HS-5 (cell line): ENCODE measurements at regions not wholly inside any gene's neighbourhood (a gene's known extent, or its start where the extent isn't known, plus 50 kb on each side); places are given as distances from the start of the nearest gene placed in this dataset.

ENCODE experiments used
- DNase-seq: peaks from one replicate; pipeline ENCODE4 v3.0.0-alpha.2; 2012; ENCODE audit warnings: low read depth

DNA sequence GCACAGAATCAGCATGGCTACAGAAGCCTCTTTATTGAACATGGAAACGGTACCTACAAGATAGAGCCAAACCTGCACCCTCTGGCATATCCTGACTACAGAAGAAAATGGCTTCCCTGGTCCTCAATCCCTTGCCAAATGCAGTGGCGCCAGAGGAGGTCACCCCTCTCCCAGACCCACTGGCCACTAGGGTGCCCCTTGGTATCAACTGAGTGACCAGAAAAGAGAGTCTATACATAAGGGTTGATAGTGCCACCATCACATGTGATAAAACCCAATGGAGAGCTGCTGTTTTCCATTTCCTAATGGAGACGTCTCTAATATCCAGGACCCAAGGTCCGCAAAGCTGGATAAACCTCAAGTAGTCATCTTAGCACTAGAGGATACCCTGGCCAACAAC is 52.7 kb upstream of the ALK start:
- no peak for DNase-seq

DNA sequence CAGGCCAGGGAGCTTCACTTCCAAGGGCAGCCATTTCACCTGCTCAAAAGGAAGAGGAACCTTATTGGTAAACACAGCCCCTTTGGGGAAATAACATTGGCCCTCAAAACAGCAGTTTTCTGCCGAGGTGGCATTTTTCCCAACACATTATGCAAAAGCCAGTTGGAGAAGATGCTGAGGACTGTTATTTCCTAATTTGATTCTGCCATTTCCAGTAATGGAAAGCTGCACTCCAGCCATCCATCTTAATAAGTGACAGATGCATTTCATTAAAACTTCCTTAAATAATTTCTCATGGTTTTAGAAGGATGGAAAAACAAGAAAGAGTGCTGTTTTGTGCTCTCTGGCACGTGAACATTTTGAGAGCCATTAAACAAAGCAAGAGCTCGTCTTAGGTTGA is 55.9 kb upstream of the ALK start:
- no peak for DNase-seq

DNA sequence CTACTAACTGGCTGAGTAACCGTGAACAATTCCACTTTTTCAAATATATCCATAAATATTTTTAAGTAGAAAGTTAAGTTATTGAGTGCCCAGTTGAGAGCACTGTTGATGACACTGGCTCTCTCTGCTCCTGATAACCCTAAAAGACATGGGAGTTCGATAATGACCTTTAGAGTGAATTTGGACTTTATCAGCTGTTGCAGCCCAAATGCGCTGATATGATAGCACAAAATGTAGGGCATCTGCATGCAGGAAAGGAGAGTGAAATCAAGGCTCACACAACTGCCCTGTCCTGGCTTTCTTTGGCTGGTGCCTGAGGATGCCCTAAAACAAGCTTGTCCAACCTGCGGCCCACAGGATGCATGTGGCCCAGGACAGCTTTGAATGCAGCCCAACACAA is 60.0 kb upstream of the ALK start:
- no peak for DNase-seq

DNA sequence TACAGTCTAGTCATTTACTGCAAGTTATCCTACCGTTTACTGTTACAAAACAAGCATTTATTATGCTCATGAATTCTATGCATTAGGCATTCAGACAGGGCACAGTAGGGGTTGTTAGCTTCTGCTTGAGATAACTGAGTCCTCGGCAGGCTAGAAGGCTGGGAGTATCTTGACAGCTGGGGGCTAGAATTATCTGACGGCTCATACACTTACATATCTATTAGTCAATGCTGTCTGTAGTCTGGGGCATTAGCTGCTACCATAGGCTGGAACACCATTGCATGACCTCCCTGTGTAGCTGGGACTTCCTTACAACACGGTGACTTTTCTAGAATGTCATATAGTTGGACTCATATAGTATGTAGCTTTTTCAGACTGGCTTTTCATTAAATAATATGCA is 61.9 kb upstream of the ALK start:
- no peak for DNase-seq

DNA sequence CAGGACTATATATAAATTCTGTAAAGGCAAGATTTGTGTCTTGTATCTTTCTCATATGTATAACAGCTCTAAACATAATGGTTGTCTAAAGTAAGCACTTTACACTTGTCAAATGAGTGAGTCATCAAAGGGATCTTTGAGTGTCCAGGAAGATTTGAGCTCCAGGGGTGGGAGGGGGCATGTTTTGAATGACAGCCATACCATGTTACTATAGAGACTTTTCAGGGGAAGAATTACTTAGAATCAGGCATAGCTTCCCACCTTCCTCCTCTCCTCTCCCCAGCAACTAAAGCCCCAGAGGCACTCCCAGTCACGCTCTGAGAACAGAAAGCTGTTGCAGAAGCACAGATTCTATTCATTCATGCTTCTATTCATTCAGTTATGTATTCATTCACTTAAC is 65.8 kb upstream of the ALK start:
- DNase-seq = no peak

DNA sequence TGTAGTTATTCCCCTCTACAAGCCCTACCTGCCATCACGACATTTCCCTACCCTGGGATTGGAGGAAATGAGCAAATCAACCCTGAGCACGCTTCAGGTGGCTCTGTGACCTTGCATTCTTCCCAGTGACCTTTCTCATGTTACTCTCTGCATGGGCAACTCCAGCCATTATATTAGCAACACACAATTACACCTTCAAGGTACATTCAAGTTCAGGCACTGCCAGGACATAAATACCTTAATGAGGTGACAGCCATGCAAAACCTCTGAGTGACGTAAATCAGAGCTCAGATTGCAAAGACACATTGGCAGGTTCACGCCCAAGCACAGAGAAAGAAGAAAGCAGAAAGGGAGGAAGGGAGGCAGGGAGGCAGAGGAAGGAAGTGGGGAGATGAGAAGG is 68.7 kb upstream of the ALK start:
- no peak for DNase-seq

DNA sequence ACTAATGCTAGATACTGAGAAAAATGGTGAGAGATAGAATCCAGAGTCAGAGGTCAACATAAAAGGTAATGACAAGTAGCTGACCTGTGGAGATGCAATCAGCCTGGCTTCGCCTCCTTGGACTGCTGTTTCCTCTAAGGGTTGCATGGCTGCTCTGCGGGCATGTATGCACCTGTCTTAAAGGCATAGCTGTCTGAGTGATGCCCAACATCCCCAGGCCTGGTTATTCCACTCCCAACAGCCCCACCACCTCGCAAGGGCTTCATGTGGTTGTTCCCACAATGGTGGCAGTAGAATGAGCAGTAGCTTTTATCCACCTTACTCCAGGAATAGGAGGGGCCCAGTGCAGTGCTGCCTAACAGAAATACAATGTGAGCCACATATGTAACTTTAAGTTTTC is 69.7 kb upstream of the ALK start:
- no peak for DNase-seq

DNA sequence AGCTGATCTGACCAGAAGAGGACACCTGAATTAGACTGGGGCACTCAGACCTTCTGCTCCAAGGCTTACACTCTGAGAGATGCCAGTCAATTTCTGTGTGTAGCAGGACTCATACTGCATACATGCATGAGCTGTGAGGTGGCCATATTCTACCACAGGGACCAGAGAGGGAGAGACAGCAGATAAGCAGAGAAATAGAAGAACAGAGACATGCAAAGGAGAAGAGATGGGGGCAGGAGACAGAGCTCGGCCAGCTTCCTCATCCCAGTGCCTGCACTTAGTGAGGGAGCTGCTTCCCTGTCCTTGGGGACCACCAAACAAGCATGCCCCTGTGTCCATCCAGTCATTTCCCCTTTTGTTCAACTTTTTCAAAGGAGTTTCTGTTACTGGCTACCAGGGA is 73.9 kb upstream of the ALK start:
- no peak for DNase-seq

DNA sequence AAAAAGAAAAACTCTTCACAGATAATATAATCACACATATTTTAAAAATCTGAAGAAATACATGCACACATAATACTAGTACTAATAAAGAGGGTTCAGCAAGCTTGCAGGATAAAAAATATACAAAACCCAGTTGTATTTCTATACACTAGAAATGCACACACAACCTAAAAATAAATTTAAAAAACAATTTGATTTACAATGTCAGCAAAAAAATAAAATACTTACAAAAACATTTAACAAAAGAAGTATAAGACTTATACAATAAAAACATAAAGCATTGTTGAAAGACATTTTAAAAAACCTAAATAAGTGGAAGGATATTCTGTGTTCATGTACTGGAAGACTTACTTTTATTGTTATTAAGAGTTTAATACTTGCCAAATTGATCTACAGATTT is 81.7 kb upstream of the ALK start:
- no peak for DNase-seq

DNA sequence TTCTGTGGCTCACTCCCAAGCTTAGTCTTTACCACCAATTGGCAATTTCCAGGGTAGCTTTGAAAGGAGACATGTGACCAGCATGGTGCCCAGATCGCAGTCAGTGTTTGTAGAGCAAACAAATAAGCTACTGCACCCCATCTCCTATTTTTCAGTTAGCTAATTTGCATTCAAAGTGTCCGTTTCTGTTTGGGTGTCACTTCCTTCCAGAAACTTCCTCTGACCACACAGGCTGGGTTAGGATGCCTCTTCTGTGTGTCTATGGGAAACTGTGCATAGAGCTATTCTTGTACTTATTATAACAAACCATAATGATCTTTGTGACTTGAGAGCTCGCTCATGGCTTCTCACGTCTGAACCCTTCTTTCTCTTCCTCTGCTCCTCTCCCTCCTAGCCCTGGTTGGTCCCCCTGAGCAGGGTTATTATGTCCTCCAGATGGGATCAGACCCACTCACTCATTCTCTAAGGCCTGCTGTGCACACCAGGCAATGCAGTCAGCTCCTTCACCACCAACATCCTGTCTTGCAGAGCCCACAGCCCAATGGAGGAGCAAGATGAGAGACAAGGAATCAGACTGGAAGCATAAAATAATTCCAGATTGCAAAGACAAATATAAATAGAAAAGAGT is 101.2 kb upstream of the ALK start:
- DNase-seq = no peak

DNA sequence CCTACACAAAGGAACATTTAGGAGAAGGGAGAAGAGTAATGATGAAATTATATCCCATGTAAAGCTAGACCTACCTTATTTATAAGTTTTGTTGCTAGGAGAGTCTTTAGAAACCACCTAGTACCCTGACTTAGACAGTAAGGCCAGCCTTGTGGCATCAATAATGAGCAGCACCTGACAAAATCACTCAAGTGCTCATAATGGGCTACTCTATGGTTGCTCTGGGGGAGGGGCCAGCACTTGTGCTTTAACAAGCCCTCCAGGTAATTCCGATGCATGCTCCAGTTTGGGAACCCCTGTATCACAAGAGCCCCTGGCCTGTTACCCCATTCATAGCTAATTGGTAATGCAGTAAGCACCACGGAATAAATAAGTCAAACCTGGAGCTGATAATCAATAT is 102.9 kb upstream of the ALK start:
- DNase-seq = no peak

DNA sequence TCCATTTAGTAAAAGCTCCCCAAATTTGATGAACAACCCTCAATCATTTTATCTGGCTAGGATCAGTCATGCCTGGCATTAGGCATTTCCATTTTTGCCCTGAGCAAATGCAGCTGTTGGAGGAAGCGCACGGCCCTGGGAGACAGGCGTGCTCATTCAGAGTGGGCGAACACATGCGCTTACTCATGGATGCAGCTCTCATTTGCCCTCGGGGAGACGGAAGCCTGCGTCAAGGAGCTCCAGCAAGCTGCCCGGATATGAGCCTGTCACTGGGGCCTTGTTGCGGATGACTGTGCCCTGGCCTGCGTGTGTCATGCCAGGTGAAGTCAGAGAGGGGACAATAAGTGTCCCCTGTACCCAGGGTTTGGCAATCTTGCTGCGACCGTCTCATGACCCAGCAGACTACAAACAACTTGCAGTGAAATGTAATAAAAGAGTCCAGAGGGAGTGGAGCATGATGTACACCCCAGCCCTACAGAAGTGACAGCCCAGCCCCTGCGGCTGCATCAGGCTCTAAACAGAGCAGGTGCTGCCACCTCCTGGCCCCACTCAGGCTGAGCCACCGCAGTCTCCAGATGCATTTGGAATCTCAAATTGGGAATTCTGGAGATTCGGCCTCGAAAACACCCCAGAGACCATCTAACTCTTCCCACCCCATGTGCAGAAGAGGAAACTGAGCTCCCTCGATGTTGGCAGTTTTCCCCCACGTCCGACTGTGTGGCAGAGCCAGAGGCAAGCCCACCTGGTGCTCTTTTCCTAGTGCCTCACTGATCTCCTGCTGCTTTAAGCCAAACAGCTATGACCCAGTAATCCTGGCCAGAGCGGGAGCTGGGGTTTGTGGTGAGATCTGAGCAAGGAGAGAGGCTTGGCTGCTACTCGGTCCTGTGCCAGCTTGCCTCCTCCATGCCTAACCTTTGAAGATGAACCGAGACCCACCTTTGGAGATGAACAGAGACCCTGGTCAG is 105.0 kb upstream of the ALK start:
- DNase-seq = no peak

DNA sequence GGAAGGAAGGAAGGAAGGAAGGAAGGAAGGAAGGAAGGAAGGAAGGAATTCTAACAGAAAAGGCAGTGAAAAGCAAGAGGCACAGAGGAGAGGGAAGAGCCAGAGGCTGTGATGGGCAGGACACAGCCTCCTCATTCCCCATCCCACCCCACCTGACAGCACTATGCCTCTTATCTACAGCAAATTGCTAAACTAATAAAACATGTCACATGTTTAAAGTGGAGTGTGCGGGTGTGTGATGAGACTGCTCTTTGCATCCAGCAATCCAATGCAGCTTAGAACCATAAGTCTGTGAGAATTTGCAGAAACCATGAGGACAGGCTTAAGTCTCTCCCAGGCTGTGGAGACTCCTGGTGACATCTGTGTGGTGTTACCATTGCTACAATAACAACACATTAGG is 108.4 kb upstream of the ALK start:
- no peak for DNase-seq

DNA sequence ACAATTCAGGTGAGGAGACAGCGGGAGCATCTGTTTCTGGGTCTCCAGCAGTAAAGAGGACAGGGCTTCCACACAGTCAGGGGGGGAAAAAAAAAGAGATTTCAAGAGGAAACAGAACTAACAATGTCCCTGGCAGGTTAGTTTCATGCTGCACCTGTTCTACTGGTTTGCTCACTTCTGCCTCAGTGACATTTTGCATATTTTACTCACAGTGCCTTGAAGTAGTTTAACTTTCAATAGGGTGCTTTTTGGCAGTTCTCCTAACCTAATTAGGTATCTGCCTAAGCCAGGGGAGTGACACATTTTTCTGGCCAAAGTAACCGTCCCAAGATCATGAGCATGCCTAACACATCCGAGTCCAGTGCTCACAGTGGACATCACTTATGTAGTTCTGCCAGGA is 109.0 kb upstream of the ALK start:
- DNase-seq = no peak

DNA sequence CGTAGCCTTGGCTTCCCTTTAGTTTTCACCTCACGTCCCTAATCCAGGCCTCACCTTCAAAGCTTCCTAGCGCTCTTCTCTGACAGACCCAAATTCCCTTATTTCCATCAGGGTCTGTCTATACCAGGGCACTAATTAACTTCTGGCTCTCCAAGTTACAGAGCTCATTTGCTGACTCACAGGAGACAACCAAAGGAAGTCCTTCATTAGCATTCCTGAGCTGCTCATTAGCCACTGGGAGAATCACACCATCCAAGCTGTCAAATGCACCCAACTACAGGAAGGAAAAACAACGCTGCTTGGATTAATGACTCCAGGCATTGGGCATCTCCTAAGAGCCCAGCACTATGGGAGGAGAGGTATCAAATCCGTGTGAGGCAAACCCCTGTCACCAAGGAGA is 109.8 kb upstream of the ALK start:
- no peak for DNase-seq

DNA sequence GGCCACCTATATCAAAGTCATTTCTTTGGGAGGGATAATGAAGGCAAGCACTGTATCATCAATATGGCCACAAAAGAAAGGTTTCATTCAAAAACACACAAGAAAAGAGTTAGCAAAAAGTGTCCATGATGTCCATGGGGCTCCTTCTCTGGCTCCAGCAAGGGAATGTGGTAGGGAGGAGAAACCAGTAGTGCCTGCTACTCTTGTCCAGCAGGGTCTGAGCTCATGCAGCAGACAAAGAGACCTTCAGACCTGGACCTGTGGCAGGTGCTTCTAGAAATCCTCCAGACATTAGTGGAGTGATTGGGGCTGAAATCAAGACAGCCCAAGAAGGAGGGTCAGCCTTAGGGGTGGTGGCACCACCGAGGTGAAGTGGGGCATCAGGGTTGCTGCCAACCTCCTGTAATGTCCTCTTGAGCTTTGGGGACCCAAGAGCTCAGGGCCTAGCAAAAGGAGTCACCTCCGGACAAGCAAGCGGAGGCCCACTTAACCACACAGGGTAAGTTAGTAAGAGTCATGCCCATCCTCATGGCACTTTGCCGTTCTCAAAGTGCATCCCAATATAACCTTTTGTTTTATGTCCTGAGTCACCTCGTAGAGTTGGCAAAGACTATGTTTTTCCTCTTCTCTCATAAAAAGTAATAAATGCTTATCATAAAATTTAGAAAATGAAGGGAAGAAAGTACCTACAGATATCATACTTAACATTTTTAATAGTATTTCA is 112.6 kb upstream of the YPEL5 start:
- DNase-seq = no peak

DNA sequence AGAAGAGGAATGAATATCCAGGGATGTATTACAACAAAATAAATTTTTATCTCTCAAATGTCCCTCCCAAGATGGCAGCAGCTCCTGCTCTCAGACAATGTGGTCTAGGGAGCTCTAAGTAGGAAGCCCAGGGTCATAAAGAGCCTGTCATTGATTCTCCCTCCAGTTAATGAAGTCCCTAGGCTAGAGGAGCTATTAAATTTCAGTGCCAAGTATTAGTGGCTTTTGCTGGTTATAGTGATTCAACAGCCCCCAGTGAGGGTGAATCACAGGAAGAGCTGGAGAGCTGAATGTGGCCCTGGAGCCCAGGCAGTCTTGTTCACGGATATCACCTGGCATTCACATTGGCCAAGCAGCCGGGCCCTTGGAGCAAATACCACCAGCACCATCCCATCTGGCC is 109.8 kb upstream of the YPEL5 start:
- DNase-seq = no peak

DNA sequence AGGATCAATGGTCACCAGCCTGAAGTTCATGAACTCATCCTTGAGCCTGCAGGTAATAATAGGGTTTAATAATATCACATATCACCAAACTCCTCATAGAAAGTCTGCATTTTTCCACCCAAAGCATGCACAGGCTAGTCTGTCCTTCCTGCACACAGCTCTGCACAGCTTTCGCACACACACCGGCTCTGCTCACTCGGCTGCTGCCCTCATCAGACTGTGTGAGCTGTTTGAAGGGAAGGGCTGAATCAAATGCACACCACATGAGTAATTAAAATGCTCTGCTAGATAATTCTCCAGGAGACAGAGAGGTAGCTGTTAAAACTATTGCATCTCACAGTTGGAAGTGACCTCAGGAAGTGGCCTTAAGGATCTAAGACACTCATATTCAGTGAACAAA is 108.4 kb upstream of the YPEL5 start:
- DNase-seq = no peak

DNA sequence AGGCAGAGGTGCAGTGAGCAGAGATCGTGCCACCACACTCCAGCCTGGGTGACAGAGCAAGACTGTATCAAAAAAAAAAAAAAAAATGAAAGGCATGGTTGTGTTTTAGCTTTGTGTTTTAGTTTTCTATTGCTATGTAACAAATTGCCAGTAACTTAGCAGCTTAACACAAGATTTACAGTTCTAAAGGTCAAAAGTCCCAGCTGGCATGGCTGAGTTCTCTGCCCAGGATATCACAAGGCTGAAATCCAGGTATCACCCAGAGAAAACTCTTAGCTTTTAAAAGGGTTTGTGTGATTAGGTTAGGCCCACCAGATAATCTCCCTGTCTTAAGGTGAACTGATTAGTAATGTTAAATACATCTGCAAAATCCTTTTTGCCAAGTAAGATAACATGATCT is 107.7 kb upstream of the YPEL5 start:
- DNase-seq = no peak

DNA sequence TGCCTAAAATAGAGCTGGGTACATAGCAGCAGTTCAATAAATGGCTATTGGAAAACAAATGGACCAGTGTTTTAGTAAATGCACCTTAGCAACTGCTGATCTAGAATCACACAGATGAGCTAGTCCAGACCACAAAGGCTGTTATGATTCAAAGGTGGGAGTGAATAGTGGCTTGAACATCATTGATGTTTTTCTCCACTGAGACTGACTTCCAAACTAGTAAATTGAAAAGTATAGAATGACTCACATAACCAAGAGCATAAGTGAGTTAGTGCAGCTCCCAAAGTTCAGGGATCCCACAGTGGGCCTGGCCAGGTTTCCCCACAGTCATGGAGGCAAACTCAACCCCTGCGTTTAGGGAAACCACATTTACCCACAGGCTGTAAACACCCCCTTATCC is 106.7 kb upstream of the YPEL5 start:
- DNase-seq = no peak

DNA sequence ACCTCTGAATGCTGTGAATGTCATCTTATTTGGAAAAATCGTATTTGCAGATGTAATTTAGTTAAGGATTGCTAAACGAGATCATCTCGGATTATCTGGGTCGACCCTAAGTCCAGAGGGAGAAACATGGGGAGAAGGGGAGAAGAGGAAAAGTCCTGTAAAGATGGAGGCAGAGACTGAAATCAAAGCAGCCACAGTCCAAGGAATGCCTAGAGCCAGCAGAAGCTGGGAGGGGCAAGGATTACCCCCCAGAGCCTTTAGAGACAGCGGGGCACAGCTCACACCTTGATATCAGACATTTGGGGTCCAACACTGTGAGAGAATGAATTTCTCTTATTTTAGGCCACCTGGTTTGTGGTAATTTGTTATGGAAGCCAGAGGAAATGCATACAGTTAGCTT is 104.9 kb upstream of the YPEL5 start:
- DNase-seq = no peak

DNA sequence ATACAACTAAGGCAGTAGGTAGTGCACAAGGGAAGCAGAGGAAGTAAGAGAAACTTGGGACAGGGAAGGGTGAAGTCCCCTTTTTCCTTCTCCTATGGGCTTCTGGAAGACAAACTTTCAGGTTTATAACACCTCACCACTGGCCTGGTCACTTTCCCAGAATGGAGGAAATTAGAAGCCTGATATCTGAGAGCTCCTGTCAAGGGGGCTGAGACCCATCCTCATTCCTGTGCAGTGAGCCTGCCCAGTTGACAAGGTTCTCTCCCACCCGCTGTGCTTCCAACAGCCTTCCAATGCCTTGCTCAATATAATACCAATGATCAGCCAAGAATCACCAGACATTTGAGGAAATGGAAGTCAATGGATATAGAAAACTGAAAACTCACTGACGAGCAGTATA is 100.4 kb upstream of the YPEL5 start:
- no peak for DNase-seq

DNA sequence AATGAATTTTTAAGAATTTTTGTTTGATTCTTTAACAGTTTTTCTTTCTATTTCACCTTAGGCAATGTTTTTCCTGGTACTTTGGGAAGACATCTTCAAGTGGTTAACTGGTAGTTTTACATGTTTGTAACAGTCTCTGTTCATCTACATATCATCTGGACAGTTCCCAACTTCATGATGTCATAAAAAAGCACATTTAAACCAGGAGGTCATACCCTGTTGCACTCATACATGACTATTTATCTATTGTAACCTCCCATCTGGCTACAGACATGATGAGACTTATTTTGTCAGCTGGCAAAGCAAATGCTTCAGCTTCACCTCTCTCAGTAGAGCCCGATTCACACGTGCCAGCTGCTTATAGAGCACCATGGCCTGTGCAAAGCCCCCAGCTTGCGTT is 99.8 kb upstream of the YPEL5 start:
- DNase-seq = no peak
